ENCODE measurements at regions not wholly inside any gene's neighbourhood (a gene's known extent, or its start where the extent isn't known, plus 50 kb on each side); places are given as distances from the start of the nearest gene placed in this dataset.
"Not testable (repeated sequence)": the region's sequence is repeated elsewhere in the genome, so short reads cannot be mapped to it uniquely, and the experiment has no call there.

GRCh38 chr12:131331148-131331750, 377.5 kb downstream of the ADGRD1 start:
- no peak for TF ChIP-seq ZNF274 (IDR thresholded peaks at IDR 0.05; ENCODE audit: low read depth, low read length)
- H3K4me3 ChIP-seq (ENCODE audit: low read length) = no peak overlapping the region

GRCh38 chr12:131332224-131332623, 378.5 kb downstream of the ADGRD1 start:
- TF ChIP-seq ZNF274 (IDR thresholded peaks at IDR 0.05; ENCODE audit: low read depth, low read length) = no peak
- H3K4me3 ChIP-seq (ENCODE audit: low read length) = no peak overlapping the region

- no peak for TF ChIP-seq ZNF274 (IDR thresholded peaks at IDR 0.05; ENCODE audit: low read depth, low read length)
- no peak overlapping the region for H3K4me3 ChIP-seq (ENCODE audit: low read length)
Measured at GRCh38 chr12:131333136-131333535, 377.8 kb upstream of the SFSWAP start.

GRCh38 chr12:131333621-131334440, 377.1 kb upstream of the SFSWAP start:
- H3K4me3 ChIP-seq (ENCODE audit: low read length) = no peak overlapping the region
- no peak for TF ChIP-seq ZNF274 (IDR thresholded peaks at IDR 0.05; ENCODE audit: low read depth, low read length)

GRCh38 chr12:131334835-131335234, 376.1 kb upstream of the SFSWAP start:
- H3K4me3 ChIP-seq (ENCODE audit: low read length) = no peak overlapping the region
- no peak for TF ChIP-seq ZNF274 (IDR thresholded peaks at IDR 0.05; ENCODE audit: low read depth, low read length)

GRCh38 chr12:131335456-131335855, 375.4 kb upstream of the SFSWAP start:
- no peak for TF ChIP-seq ZNF274 (IDR thresholded peaks at IDR 0.05; ENCODE audit: low read depth, low read length)
- no peak overlapping the region for H3K4me3 ChIP-seq (ENCODE audit: low read length)

GRCh38 chr12:131337861-131338260, 373.0 kb upstream of the SFSWAP start:
- H3K4me3 ChIP-seq (ENCODE audit: low read length) = not testable (repeated sequence)

GRCh38 chr12:131340616-131341210, 370.2 kb upstream of the SFSWAP start:
- no peak overlapping the region for H3K4me3 ChIP-seq (ENCODE audit: low read length)
- TF ChIP-seq ZNF274 (IDR thresholded peaks at IDR 0.05; ENCODE audit: low read depth, low read length) = no peak

- H3K4me3 ChIP-seq (ENCODE audit: low read length) = not testable (repeated sequence)
Measured at GRCh38 chr12:131341608-131342007, 369.3 kb upstream of the SFSWAP start.

GRCh38 chr12:131343436-131343835, 367.5 kb upstream of the SFSWAP start:
- not testable (repeated sequence) for H3K4me3 ChIP-seq (ENCODE audit: low read length)

GRCh38 chr12:131344715-131345520, 366.0 kb upstream of the SFSWAP start:
- H3K4me3 ChIP-seq (ENCODE audit: low read length) = not testable (repeated sequence)

GRCh38 chr12:131345521-131346436, 365.1 kb upstream of the SFSWAP start:
- H3K4me3 ChIP-seq (ENCODE audit: low read length) = no peak overlapping the region
- no peak for TF ChIP-seq ZNF274 (IDR thresholded peaks at IDR 0.05; ENCODE audit: low read depth, low read length)

- no peak for TF ChIP-seq ZNF274 (IDR thresholded peaks at IDR 0.05; ENCODE audit: low read depth, low read length)
Measured at GRCh38 chr12:131346555-131347344, 364.1 kb upstream of the SFSWAP start.

More at GRCh38 chr12:131346555-131347344, 364.1 kb upstream of the SFSWAP start:
- no peak overlapping the region for H3K4me3 ChIP-seq (ENCODE audit: low read length)

Measured in GM08714 (cell line).